CD14-positive monocyte (primary cell): ENCODE measurements at regions not wholly inside any gene's neighbourhood (a gene's known extent, or its start where the extent isn't known, plus 50 kb on each side); places are given as distances from the start of the nearest gene placed in this dataset.

Source experiments
- DNase-seq, 3 donors: peaks; one replicate each; pipeline ENCODE4 v3.0.0-alpha.2; 2011 to 2022
- H2AFZ ChIP-seq: 2 replicates; pipeline ENCODE4 v1.6.0; 2012; ENCODE audit warnings: mild to moderate bottlenecking, low read depth, low read length, inconsistent platforms; ENCODE audit not compliant: insufficient read depth, poor library complexity, severe bottlenecking
- H3K27ac ChIP-seq, 2 donors: 1 replicate in 1 of 2; 2 replicates in 1 of 2; pipeline ENCODE4 v1.5.1; 2012 to 2013; ENCODE audit warnings: low read length in 2 of 2, control low read depth in 1 of 2, inconsistent platforms in 1 of 2, low read depth in 1 of 2, mild to moderate bottlenecking in 1 of 2
- H3K27me3 ChIP-seq, 2 donors: one replicate each; pipeline versions ENCODE4 v1.6.0 to v1.6.1; 2011 to 2013; ENCODE audit warnings: low read length in 2 of 2; ENCODE audit not compliant: control insufficient read depth in 2 of 2, insufficient read depth in 2 of 2
- H3K36me3 ChIP-seq, 2 donors: replicated peaks in 1 of 2; 1 replicate in 1 of 2; 2 replicates in 1 of 2; pipeline versions ENCODE4 v1.5.1 to v1.6.1; 2012 to 2013; ENCODE audit warnings: low read length in 2 of 2, control low read depth in 1 of 2, inconsistent platforms in 1 of 2, mild to moderate bottlenecking in 1 of 2; ENCODE audit not compliant: insufficient read depth in 2 of 2, control insufficient read depth in 1 of 2
- H3K4me1 ChIP-seq, 2 donors: 1 replicate in 1 of 2; 2 replicates in 1 of 2; pipeline versions ENCODE4 v1.5.1 to v1.6.1; 2012 to 2013; ENCODE audit warnings: low read length in 2 of 2, control low read depth in 1 of 2, inconsistent platforms in 1 of 2, mild to moderate bottlenecking in 1 of 2, moderate library complexity in 1 of 2; ENCODE audit not compliant: insufficient read depth in 2 of 2, control insufficient read depth in 1 of 2
- H3K4me2 ChIP-seq: replicated peaks from 2 replicates; pipeline ENCODE3; 2012; ENCODE audit warnings: low read length, moderate library complexity, mild to moderate bottlenecking; ENCODE audit not compliant: poor library complexity, severe bottlenecking; ENCODE audit errors: extremely low read depth
- H3K4me3 ChIP-seq, 3 experiments: fragments of 200-600 bp in 1 of 3; sonication (generic) in 1 of 3; replicated peaks in 1 of 3; 1 replicate in 2 of 3; 2 replicates in 1 of 3; pipeline ENCODE4 v1.5.1; 2011 to 2013; ENCODE audit warnings: low read length in 3 of 3, mild to moderate bottlenecking in 3 of 3, control low read depth in 2 of 3, low read depth in 2 of 3, inconsistent platforms in 1 of 3, moderate library complexity in 1 of 3
- H3K79me2 ChIP-seq: 2 replicates; pipeline ENCODE4 v1.6.0; 2012; ENCODE audit warnings: mild to moderate bottlenecking, control low read depth, inconsistent platforms, low read length, moderate library complexity; ENCODE audit not compliant: insufficient read depth
- H3K9ac ChIP-seq: 2 replicates; pipeline ENCODE4 v1.6.0; 2017; ENCODE audit warnings: low read length, mild to moderate bottlenecking; ENCODE audit not compliant: insufficient read depth, poor library complexity, severe bottlenecking
- H3K9me3 ChIP-seq, 2 donors: replicated peaks in 1 of 2; 1 replicate in 1 of 2; 2 replicates in 1 of 2; pipeline versions ENCODE4 v1.5.1 to v1.6.1; 2012 to 2013; ENCODE audit warnings: low read length in 2 of 2, control low read depth in 1 of 2; ENCODE audit not compliant: control insufficient read depth in 1 of 2, insufficient read depth in 1 of 2
- H4K20me1 ChIP-seq: 2 replicates; pipeline ENCODE4 v1.6.0; 2012; ENCODE audit warnings: mild to moderate bottlenecking, low read length, control low read depth, moderate library complexity; ENCODE audit not compliant: insufficient read depth
- H3K27ac Mint-ChIP-seq, 7 donors: one replicate each; pipeline ENCODE4 v1.8.0; 2020; ENCODE audit warnings: mild to moderate bottlenecking in 7 of 7, mixed read lengths in 7 of 7, moderate library complexity in 6 of 7, inconsistent platforms in 2 of 7
- H3K27me3 Mint-ChIP-seq, 3 donors: one replicate each; pipeline ENCODE4 v1.8.0; 2021 to 2022; ENCODE audit warnings: low read depth in 3 of 3, mild to moderate bottlenecking in 3 of 3, mixed read lengths in 3 of 3, moderate library complexity in 3 of 3, inconsistent platforms in 1 of 3
- H3K36me3 Mint-ChIP-seq, 2 donors: one replicate each; pipeline ENCODE4 v1.8.0; 2020; ENCODE audit warnings: mixed read lengths in 2 of 2, inconsistent platforms in 1 of 2, mild to moderate bottlenecking in 1 of 2
- H3K4me1 Mint-ChIP-seq: one replicate; pipeline ENCODE4 v1.8.0; 2020; ENCODE audit warnings: mild to moderate bottlenecking, mixed read lengths
- H3K4me3 Mint-ChIP-seq, 2 donors: one replicate each; pipeline ENCODE4 v1.8.0; 2020; ENCODE audit warnings: mild to moderate bottlenecking in 2 of 2, mixed read lengths in 2 of 2, moderate library complexity in 1 of 2
- H3K9me3 Mint-ChIP-seq, 7 donors: one replicate each; pipeline ENCODE4 v1.8.0; 2020 to 2022; ENCODE audit warnings: mixed read lengths in 7 of 7, mild to moderate bottlenecking in 6 of 7, moderate library complexity in 6 of 7, inconsistent platforms in 2 of 7
- CTCF ChIP-seq: fragments of 200-600 bp; IDR thresholded peaks from one replicate; pipeline ENCODE4 v1.8.0; 2022; ENCODE audit warnings: antibody characterized with exemption, mild to moderate bottlenecking
- WGBS: methylation state at CpG from one replicate; pipeline ENCODE4 v1.1.5; 2013; ENCODE audit warnings: missing lambda C conversion rate; ENCODE audit not compliant: insufficient coverage; 5-methylcytosine and 5-hydroxymethylcytosine counted together
- intact Hi-C, 2 donors: fragments of 100-400 bp; cut with micrococcal nuclease; formaldehyde crosslinking; loops; one replicate each; pipeline versions ENCODE4 v1.15.0 to v1.15.1; 2023

- H3K9me3 ChIP-seq, result peaks cover 0 to 4% of the 10 kb centered on the region in 2 donors
- Mint-ChIP-seq H3K4me3 (no peak overlapping the region), H3K27ac (no peak overlapping the region), H3K4me1 (no peaks in the 10 kb centered on the region), H3K27me3 (peaks cover 1 to 10% (median 7%) of the 10 kb centered on the region in 3 donors), H3K9me3 (peaks cover 0 to 14% (median 7%) of the 10 kb centered on the region in 7 donors), H3K36me3 (no peaks in the 10 kb centered on the region)
- no peak overlapping the region for H3K4me2 ChIP-seq
- H3K36me3 ChIP-seq, result no peaks in the 10 kb centered on the region
- no peak for DNase-seq
- no peak overlapping the region for H2AFZ ChIP-seq
- H3K27ac ChIP-seq, result no peak overlapping the region
- no peaks in the 10 kb centered on the region for H4K20me1 ChIP-seq
- H3K9ac ChIP-seq, result no peak overlapping the region
- H3K79me2 ChIP-seq, result no peaks in the 10 kb centered on the region
- TF ChIP-seq CTCF, result no peak
- H3K4me3 ChIP-seq, result no peak overlapping the region
- H3K27me3 ChIP-seq, result no peaks in the 10 kb centered on the region
- 60% methylated on average over 1 of the region's 1 CpG for WGBS
- intact Hi-C loops, result no loop called here
- no peaks in the 10 kb centered on the region for H3K4me1 ChIP-seq
These were observed 113.1 kb downstream of the CDCA7 start for GRCh38 chr2:173467751-173468150.

DNA sequence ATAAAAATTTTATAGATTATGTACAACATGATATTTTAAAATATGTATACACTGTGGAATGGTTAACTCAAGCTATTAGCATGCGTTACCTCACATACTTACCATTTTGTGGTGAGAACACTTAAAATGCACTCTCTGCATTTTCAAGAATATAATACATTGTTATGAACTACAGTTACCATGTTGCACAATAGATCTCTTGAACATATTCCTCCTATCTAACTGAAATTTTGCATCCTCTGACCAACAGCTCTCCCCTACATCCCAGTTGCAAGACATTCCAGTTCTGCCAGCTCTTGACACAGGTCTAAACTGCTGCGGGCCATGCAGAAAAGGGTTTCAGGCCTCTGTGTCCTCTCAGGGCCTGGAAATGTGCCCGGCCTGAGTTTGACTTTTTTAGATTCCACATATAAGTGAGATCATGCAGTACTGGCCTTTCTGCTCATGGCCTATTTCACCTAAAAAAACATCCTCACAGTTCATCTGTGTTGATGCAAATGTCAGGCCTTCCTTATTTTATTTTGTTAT lies 113.7 kb downstream of the CDCA7 start:
- peaks cover 0 to 14% (median 7%) of the 10 kb centered on the region in 7 donors for H3K9me3 Mint-ChIP-seq
- no peak overlapping the region for H3K4me3 ChIP-seq
- H3K4me1 Mint-ChIP-seq, result no peaks in the 10 kb centered on the region
- no peaks in the 10 kb centered on the region for H3K79me2 ChIP-seq
- no peak overlapping the region for H2AFZ ChIP-seq
- H3K9me3 ChIP-seq, result peaks cover 0 to 4% of the 10 kb centered on the region in 2 donors
- H3K27ac ChIP-seq, result no peak overlapping the region
- no peaks in the 10 kb centered on the region for H4K20me1 ChIP-seq
- no peak for TF ChIP-seq CTCF
- no peaks in the 10 kb centered on the region for H3K27me3 ChIP-seq
- DNase-seq, result no peak
- no peaks in the 10 kb centered on the region for H3K36me3 ChIP-seq
- no peak overlapping the region for H3K4me2 ChIP-seq
- no peak overlapping the region for H3K4me3 Mint-ChIP-seq
- intact Hi-C loops, result no loop called here
- no peaks in the 10 kb centered on the region for H3K36me3 Mint-ChIP-seq
- no peak overlapping the region for H3K9ac ChIP-seq
- no peak overlapping the region for H3K27ac Mint-ChIP-seq
- peaks cover 1 to 10% (median 3%) of the 10 kb centered on the region in 3 donors for H3K27me3 Mint-ChIP-seq
- WGBS, result 83% methylated on average over 2 of the region's 3 CpGs
- no peaks in the 10 kb centered on the region for H3K4me1 ChIP-seq
